ENCODE measurements at regions not wholly inside any gene's neighbourhood (a gene's known extent, or its start where the extent isn't known, plus 50 kb on each side); places are given as distances from the start of the nearest gene placed in this dataset.
A peak's percentile ranks its signal among the peaks of the same experiment; 100 is the strongest.

DNA sequence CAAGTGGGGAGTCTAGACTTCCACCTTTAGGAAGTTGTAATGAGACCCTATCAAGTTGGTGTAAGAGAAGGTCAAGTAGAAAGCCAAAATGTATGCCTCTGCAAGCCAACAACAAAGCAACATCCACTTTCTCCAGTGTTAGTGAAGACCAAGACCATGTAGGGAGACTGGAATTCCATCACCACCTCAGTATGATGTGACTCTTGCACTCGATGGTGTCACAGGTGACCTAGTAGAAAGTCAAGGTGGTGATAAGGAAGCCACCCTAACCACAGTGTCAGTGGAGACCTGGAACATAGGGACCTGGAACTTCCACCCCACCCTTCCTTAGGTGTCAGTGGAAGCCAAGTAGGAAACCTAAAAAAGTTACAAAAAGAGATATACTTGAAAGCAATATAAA, 278.1 kb upstream of the KCNMB2 start:
- no peak for FAIRE-seq
- no peak overlapping the region for H3K18ac ChIP-seq (ENCODE audit: extremely low read depth, low read length)
- H3K23ac ChIP-seq (ENCODE audit: insufficient read length) = no peak overlapping the region
- no peak overlapping the region for H2BK5ac ChIP-seq (ENCODE audit: low read depth, low read length)
- no peak overlapping the region for H4K5ac ChIP-seq (ENCODE audit: insufficient read length, low read depth, low read length)
- no peak overlapping the region for H3K9ac ChIP-seq (replicated peaks in 1 of 4; ENCODE audit: extremely low read depth in 1 of 4, low read depth in 3 of 4, low read length in 3 of 4)
- no peaks in the 10 kb centered on the region for H3K23me2 ChIP-seq (ENCODE audit: low read depth, low read length)
- H3K9me3 ChIP-seq (ENCODE audit: insufficient read depth in 2 of 2, low read depth in 1 of 2, low read length in 1 of 2) = no peaks in the 10 kb centered on the region
- no peaks in the 10 kb centered on the region for H3K79me2 ChIP-seq (ENCODE audit: control insufficient read depth in 1 of 2, insufficient read depth in 2 of 2, low read length in 2 of 2)
- peak overlapping the region; percentile 20; the same call in 1 of the 2 replicates for H2BK15ac ChIP-seq (ENCODE audit: low read length)
- 0 out of 2 replicates have a peak overlapping the region, but pooled peaks have one; percentile 94 for H2AFZ ChIP-seq (ENCODE audit: low read length)
- POLR2A ChIA-PET (ENCODE audit: partially characterized antibody) = no interaction called here
- no peak overlapping the region for H2AK5ac ChIP-seq (ENCODE audit: low read depth, low read length)
- H3K4ac ChIP-seq (replicated peaks; ENCODE audit: insufficient read length, low read depth, low read length) = no peak overlapping the region
- H2BK120ac ChIP-seq (replicated peaks; ENCODE audit: low read depth, low read length) = no peak overlapping the region
- no peak overlapping the region for H2BK12ac ChIP-seq (ENCODE audit: low read depth, low read length)
- H3K27me3 ChIP-seq (replicated peaks in 1 of 4; ENCODE audit: control insufficient read depth in 3 of 4, extremely low read depth in 1 of 4, insufficient read depth in 3 of 4, low read length in 3 of 4) = no peaks in the 10 kb centered on the region
- H4K20me1 ChIP-seq (replicated peaks in 1 of 2; ENCODE audit: control insufficient read depth in 1 of 2, insufficient read depth in 2 of 2, low read length in 2 of 2) = no peaks in the 10 kb centered on the region
- no peak overlapping the region for H4K8ac ChIP-seq (ENCODE audit: extremely low read depth, insufficient read depth, low read length)
- H3K79me1 ChIP-seq (ENCODE audit: low read depth, low read length) = no peaks in the 10 kb centered on the region
- H2BK20ac ChIP-seq (ENCODE audit: low read length) = no peak overlapping the region; the same call in 1 of the 2 replicates
- no peak overlapping the region for H3K56ac ChIP-seq (replicated peaks; ENCODE audit: insufficient read length, low read depth, low read length)
- CTCF ChIA-PET (ENCODE audit: partially characterized antibody) = no interaction called here
- no peak overlapping the region for H3K14ac ChIP-seq (ENCODE audit: insufficient read length)
- H3K4me2 ChIP-seq (ENCODE audit: insufficient read depth in 1 of 2, low read depth in 2 of 2, low read length in 2 of 2) = no peak overlapping the region
- H3K36me3 ChIP-seq (ENCODE audit: control insufficient read depth in 2 of 4, insufficient read depth in 4 of 4, low read length in 3 of 4) = no peaks in the 10 kb centered on the region
- 77% methylated on average over 1 of the region's 1 CpG; no CpG with 5 or more reads in 1 of the 2 experiments for WGBS, 2 experiments (ENCODE audit: extremely low coverage in 1 of 2, insufficient coverage in 1 of 2, insufficient read length in 1 of 2, insufficient replicate concordance in 2 of 2, low coverage in 1 of 2, low lambda C conversion rate in 2 of 2, missing lambda C conversion rate in 1 of 2)
- H3K4me1 ChIP-seq (replicated peaks in 1 of 4; ENCODE audit: control insufficient read depth in 3 of 4, insufficient read depth in 4 of 4, low read length in 3 of 4) = no peaks in the 10 kb centered on the region; a peak in 1 of 7 replicates
- TF ChIP-seq TAF1 (IDR thresholded peaks at IDR 0.05; ENCODE audit: low read depth, low read length) = no peak
- TF ChIP-seq RAD21 (IDR thresholded peaks at IDR 0.05 in 1 of 2, conservative IDR thresholded peaks at IDR 0.05 in 1 of 2; ENCODE audit: low read depth in 2 of 2, low read length in 2 of 2) = no peak
- no peak for TF ChIP-seq CTBP2 (IDR thresholded peaks at IDR 0.05; ENCODE audit: borderline replicate concordance, insufficient read depth, insufficient read length, low read length)
- TF ChIP-seq, protein P1, sequence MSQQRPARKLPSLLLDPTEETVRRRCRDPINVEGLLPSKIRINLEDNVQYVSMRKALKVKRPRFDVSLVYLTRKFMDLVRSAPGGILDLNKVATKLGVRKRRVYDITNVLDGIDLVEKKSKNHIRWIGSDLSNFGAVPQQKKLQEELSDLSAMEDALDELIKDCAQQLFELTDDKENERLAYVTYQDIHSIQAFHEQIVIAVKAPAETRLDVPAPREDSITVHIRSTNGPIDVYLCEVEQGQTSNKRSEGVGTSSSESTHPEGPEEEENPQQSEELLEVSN (IDR thresholded peaks at IDR 0.05) = no peak
- TF ChIP-seq SIRT6 (IDR thresholded peaks at IDR 0.05; ENCODE audit: low read length) = no peak
- TF ChIP-seq GTF2F1 (IDR thresholded peaks at IDR 0.05; ENCODE audit: borderline replicate concordance, low read depth, low read length) = no peak
- no peak for TF ChIP-seq MAFK (IDR thresholded peaks at IDR 0.05; ENCODE audit: low read depth, low read length)
- no peak for TF ChIP-seq SP4 (IDR thresholded peaks at IDR 0.05; ENCODE audit: low read length)
- TF ChIP-seq SP1 (IDR thresholded peaks at IDR 0.05; ENCODE audit: low read depth, low read length) = no peak
- TF ChIP-seq CEBPB (IDR thresholded peaks at IDR 0.05; ENCODE audit: low read depth, low read length) = no peak
- peak overlapping the region; percentile 37 for H4K91ac ChIP-seq (replicated peaks; ENCODE audit: insufficient read length, low read length)
- no peak overlapping the region for H3K4me3 ChIP-seq (ENCODE audit: extremely low read depth in 1 of 4, insufficient read depth in 2 of 4, low read depth in 3 of 4, low read length in 4 of 4)
- H3K27ac ChIP-seq (ENCODE audit: low read depth, low read length) = no peak overlapping the region
- no peak for DNase-seq (ENCODE audit: low read depth in 1 of 2, low spot score in 2 of 2)
